ENCODE measurements at regions not wholly inside any gene's neighbourhood (a gene's known extent, or its start where the extent isn't known, plus 50 kb on each side); places are given as distances from the start of the nearest gene placed in this dataset.
"Not testable (repeated sequence)": the region's sequence is repeated elsewhere in the genome, so short reads cannot be mapped to it uniquely, and the experiment has no call there.

DNA sequence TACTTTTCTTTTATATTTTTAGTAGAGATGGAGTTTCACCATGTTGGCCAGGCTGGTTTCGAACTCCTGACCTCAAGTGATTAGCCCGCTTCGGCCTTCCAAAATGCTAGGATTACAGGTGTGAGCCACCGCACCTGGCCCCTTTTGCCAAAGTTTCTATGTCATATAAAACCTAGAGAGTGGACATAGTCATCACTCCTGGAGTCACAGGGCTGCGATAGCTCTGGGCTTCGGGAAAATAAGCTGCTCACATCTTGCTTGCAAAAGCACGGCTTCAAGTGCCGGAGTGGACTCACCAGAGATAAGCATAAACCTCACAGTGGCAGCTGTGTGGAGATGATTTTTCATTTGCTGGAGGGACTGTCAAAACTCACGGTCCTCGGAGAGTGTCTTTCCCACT, 171.2 kb downstream of the TEX29 start:
- ATAC-seq, result no peak
- Histone ChIP-seq H3K9me3 (no peaks in the 10 kb centered on the region), H3K27me3 (peaks cover 0 to 4% (median 0%) of the 10 kb centered on the region in 3 donors), H3K4me1 (no peaks in the 10 kb centered on the region), H3K36me3 (no peaks in the 10 kb centered on the region), H3K27ac (no peak overlapping the region), H3K4me3 (no peak overlapping the region)
- no peak for DNase-seq
- intact Hi-C loops (cut with DNase I; ENCODE audit: low total_unique reads) (no loop called here), in situ Hi-C loops (cut with MboI; ENCODE audit: low sequenced_read_pairs in 4 of 4) (no loop called here)
- TF ChIP-seq POLR2A (IDR thresholded peaks at IDR 0.05), result no peak
- TF ChIP-seq, protein P1, sequence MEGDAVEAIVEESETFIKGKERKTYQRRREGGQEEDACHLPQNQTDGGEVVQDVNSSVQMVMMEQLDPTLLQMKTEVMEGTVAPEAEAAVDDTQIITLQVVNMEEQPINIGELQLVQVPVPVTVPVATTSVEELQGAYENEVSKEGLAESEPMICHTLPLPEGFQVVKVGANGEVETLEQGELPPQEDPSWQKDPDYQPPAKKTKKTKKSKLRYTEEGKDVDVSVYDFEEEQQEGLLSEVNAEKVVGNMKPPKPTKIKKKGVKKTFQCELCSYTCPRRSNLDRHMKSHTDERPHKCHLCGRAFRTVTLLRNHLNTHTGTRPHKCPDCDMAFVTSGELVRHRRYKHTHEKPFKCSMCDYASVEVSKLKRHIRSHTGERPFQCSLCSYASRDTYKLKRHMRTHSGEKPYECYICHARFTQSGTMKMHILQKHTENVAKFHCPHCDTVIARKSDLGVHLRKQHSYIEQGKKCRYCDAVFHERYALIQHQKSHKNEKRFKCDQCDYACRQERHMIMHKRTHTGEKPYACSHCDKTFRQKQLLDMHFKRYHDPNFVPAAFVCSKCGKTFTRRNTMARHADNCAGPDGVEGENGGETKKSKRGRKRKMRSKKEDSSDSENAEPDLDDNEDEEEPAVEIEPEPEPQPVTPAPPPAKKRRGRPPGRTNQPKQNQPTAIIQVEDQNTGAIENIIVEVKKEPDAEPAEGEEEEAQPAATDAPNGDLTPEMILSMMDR (IDR thresholded peaks at IDR 0.05 in 4 of 5, conservative IDR thresholded peaks at IDR 0.05 in 1 of 5), result no peak

DNA sequence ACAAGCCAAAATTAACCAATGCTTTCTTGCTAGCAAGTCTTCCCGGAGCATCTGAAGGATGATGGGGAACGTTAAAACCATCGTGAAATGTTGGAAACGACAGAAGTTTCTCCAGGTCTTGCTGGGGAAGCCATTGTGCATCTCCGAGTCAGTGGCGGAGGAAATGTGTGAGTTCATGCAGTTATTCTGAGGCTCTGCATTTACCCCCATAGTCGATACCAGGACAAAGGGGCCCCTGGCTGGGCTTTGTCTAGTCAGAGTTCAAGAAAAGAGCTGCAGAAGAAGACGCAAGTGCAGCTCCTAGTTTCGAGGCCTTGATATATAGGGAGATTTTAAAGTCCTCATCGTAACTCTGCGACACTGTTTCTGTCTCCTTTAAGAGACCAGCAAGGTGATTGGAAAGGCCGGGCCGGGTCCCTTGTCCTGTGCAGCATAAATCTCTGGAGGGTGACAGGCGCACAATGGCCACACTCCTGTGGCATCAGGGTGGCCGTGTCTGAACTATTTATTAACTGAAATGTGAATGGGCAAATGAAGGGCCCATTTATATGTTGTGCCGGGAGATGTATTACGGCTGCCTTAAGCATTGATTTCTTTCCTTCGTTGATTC, 172.0 kb downstream of the TEX29 start:
- Histone ChIP-seq H3K27me3 (peaks cover 0 to 2% (median 0%) of the 10 kb centered on the region in 3 donors), H3K9me3 (no peaks in the 10 kb centered on the region), H3K4me1 (no peaks in the 10 kb centered on the region), H3K4me3 (no peak overlapping the region), H3K36me3 (no peaks in the 10 kb centered on the region), H3K27ac (no peak overlapping the region)
- intact Hi-C loops (cut with DNase I; ENCODE audit: low total_unique reads) (no loop called here), in situ Hi-C loops (cut with MboI; ENCODE audit: low sequenced_read_pairs in 4 of 4) (no loop called here)
- no peak for ATAC-seq
- TF ChIP-seq POLR2A (IDR thresholded peaks at IDR 0.05), result no peak
- TF ChIP-seq, protein P1 (IDR thresholded peaks at IDR 0.05 in 4 of 5, conservative IDR thresholded peaks at IDR 0.05 in 1 of 5), result no peak
- no peak for DNase-seq

DNA sequence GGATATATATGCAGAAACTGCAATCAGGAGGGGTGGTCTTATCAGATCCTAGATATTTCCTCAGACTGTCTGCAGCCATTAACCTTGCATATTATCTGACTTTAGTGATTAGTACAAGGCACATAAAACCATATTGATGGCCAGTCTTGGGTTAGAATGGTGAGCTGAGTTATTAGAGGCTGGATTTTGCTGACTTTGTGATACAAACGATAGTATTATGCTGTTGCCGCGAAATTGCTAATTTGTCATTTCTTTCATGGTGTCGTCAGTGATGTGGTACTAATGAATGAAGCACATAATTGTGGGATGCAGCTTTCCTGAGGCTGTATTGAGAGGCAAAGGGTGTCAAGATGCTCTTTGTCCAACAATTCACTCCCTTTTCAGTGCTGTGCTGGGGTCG, 172.5 kb downstream of the TEX29 start:
- Histone ChIP-seq H3K4me3 (no peak overlapping the region), H3K27me3 (peaks cover 0 to 2% (median 0%) of the 10 kb centered on the region in 3 donors), H3K4me1 (no peaks in the 10 kb centered on the region), H3K36me3 (no peaks in the 10 kb centered on the region), H3K9me3 (no peaks in the 10 kb centered on the region), H3K27ac (no peak overlapping the region)
- intact Hi-C loops (cut with DNase I; ENCODE audit: low total_unique reads), result no loop called here
- DNase-seq, result no peak
- TF ChIP-seq POLR2A (IDR thresholded peaks at IDR 0.05), result no peak
- TF ChIP-seq, protein P1 (IDR thresholded peaks at IDR 0.05 in 4 of 5, conservative IDR thresholded peaks at IDR 0.05 in 1 of 5), result no peak
- in situ Hi-C loops (cut with MboI; ENCODE audit: low sequenced_read_pairs in 4 of 4), result no loop called here
- no peak for ATAC-seq

DNA sequence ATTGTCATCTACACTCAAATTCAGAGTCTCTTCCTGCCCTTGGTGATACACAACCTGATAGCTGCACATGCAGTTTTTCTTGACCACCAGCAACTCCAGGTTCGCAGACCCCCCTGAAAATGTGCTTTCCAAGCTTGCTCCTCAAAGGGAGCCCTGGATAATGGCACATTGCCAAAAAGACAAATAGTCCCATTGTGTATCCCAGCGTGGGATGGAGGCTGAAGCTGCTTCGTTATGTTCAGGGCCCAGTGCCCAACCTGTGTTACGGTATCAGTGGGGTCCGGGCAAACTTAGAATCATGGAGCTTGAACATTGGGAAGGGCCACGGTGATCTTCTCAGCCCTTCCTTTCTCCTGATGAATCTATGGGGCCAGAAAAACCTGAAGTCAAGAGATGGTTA, 173.0 kb downstream of the TEX29 start:
- Histone ChIP-seq H3K9me3 (no peaks in the 10 kb centered on the region), H3K4me1 (no peaks in the 10 kb centered on the region), H3K36me3 (no peaks in the 10 kb centered on the region), H3K4me3 (no peak overlapping the region), H3K27ac (no peak overlapping the region), H3K27me3 (peaks cover 0 to under 1% (median 0%) of the 10 kb centered on the region in 3 donors)
- ATAC-seq, result no peak
- in situ Hi-C loops (cut with MboI; ENCODE audit: low sequenced_read_pairs in 4 of 4), result no loop called here
- intact Hi-C loops (cut with DNase I; ENCODE audit: low total_unique reads), result no loop called here
- TF ChIP-seq, protein P1 (IDR thresholded peaks at IDR 0.05 in 4 of 5, conservative IDR thresholded peaks at IDR 0.05 in 1 of 5), result no peak
- no peak for TF ChIP-seq POLR2A (IDR thresholded peaks at IDR 0.05)
- no peak for DNase-seq

DNA sequence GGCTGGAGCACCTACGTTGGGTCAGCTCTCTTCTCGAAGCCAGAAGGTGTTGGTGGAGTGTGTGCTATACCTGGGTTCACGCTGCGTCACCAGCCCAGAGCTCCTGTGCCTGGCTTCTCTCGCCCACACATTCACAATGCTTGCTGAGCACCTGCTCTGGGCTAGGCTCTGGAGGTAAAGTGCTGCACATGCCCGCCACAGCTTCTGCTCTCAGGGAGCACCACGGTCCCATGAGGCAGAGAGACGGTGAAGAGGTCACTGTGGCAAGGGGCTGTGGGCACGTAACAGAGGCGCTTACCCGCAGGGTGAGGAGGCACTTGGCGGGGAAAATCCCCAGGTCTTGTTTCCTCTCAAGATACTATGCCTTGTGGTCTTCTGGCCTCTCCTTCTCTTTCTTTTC, 174.2 kb downstream of the TEX29 start:
- intact Hi-C loops (cut with DNase I; ENCODE audit: low total_unique reads) (no loop called here), in situ Hi-C loops (cut with MboI; ENCODE audit: low sequenced_read_pairs in 4 of 4) (no loop called here)
- H3K36me3 ChIP-seq, result no peaks in the 10 kb centered on the region
- ATAC-seq (no peak), DNase-seq (no peak)
- H3K27me3 ChIP-seq, result no peaks in the 10 kb centered on the region
- TF ChIP-seq, protein P1 (IDR thresholded peaks at IDR 0.05 in 4 of 5, conservative IDR thresholded peaks at IDR 0.05 in 1 of 5), result no peak
- no peak for TF ChIP-seq POLR2A (IDR thresholded peaks at IDR 0.05)
- no peak overlapping the region for H3K4me3 ChIP-seq
- H3K27ac ChIP-seq, result no peak overlapping the region
- no peaks in the 10 kb centered on the region for H3K4me1 ChIP-seq
- no peaks in the 10 kb centered on the region for H3K9me3 ChIP-seq

DNA sequence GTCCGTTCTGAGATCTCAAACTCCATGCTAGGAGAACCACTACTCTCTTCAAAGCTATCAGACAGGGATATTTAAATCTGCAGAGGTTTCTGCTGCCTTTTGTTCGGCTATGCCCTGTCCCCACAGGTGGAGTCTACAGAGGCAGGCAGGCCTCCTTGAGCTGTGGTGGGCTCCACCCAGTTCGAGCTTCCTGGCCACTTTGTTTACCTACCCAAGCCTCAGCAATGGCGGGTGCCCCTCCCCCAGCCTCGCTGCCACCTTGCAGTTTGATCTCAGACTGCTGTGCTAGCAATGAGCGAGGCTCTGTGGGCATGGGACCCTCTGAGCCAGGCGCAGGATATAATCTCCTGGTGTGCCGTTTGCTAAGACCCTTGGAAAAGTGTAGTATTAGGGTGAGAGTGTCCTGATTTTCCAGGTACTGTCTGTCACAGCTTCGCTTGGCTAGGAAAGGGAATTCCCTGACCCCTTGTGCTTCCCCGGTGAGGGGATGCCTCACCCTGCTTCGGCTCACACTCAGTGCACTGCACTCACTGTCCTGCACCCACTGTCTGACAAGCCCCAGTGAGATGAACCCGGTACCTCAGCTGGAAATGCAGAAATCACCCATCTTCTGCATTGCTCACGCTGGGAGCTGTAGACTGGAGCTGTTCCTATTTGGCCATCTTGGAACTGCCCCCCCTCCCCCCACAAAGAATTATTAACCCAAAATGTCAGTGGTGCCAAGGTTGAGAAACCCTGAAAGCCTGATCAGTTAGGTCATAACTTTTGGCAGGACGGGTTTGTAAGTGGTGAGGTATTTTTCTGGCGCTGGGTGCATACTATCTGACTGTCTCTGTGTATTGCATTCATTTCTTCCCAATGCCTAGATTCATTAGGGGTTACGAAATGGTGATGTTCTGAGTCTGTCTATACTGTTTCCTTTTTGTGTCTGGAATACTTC, 181.4 kb downstream of the TEX29 start:
- ATAC-seq; H3K4me3 ChIP-seq; H3K27ac ChIP-seq; H3K4me1 ChIP-seq; DNase-seq; intact Hi-C loops (cut with DNase I; ENCODE audit: low total_unique reads); H3K27me3 ChIP-seq; H3K9me3 ChIP-seq; in situ Hi-C loops (cut with MboI; ENCODE audit: low sequenced_read_pairs in 4 of 4); H3K36me3 ChIP-seq: not testable (repeated sequence)
